Suprapubic skin (tissue), 4 donors: ENCODE measurements at regions not wholly inside any gene's neighbourhood (a gene's known extent, or its start where the extent isn't known, plus 50 kb on each side); places are given as distances from the start of the nearest gene placed in this dataset.

Source experiments
- DNase-seq, 2 donors: peaks; one replicate each; pipeline ENCODE4 v3.0.0-alpha.2; 2019; ENCODE audit warnings: low spot score in 2 of 2
- H3K27ac ChIP-seq: fragments of 200-600 bp; sonication (generic); one replicate; pipeline ENCODE4 v1.5.1; 2019
- H3K27me3 ChIP-seq: fragments of 200-600 bp; sonication (generic); one replicate; pipeline ENCODE4 v1.5.1; 2019
- H3K36me3 ChIP-seq: fragments of 200-600 bp; sonication (generic); one replicate; pipeline ENCODE4 v1.5.1; 2019
- H3K4me1 ChIP-seq: fragments of 200-600 bp; sonication (generic); one replicate; pipeline ENCODE4 v1.5.1; 2019
- H3K4me3 ChIP-seq: fragments of 200-600 bp; sonication (generic); one replicate; pipeline ENCODE4 v1.5.1; 2019; ENCODE audit warnings: mild to moderate bottlenecking
- H3K9me3 ChIP-seq: fragments of 200-600 bp; sonication (generic); one replicate; pipeline ENCODE4 v1.5.1; 2019
- EP300 ChIP-seq: sonication (generic); formaldehyde crosslinking; IDR thresholded peaks from one replicate; pipeline ENCODE4 v1.6.1; 2017; ENCODE audit warnings: antibody characterized with exemption
- POLR2A ChIP-seq, 2 donors: fragments of 450-650 bp; IDR thresholded peaks; one replicate each; pipeline ENCODE4 v1.6.1; 2017; ENCODE audit warnings: antibody characterized with exemption in 2 of 2, mild to moderate bottlenecking in 2 of 2, moderate library complexity in 2 of 2
- POLR2AphosphoS5 ChIP-seq, 3 donors: sonication (generic); formaldehyde crosslinking; IDR thresholded peaks; one replicate each; pipeline ENCODE4 v1.6.1; 2017; ENCODE audit warnings: antibody characterized with exemption in 3 of 3
- WGBS: methylation state at CpG from one replicate; pipeline ENCODE4 v1.1.5; 2018; 5-methylcytosine and 5-hydroxymethylcytosine counted together
- TF ChIP-seq, protein P1 (sequence below), 2 donors: fragments of 200-600 bp in 1 of 2; fragments of 450-650 bp in 1 of 2; sonication (generic) in 1 of 2; IDR thresholded peaks; one replicate each; pipeline ENCODE4 v1.5.1; 2016 to 2019; ENCODE audit warnings: antibody characterized with exemption in 2 of 2, mild to moderate bottlenecking in 1 of 2, moderate library complexity in 1 of 2

DNA sequence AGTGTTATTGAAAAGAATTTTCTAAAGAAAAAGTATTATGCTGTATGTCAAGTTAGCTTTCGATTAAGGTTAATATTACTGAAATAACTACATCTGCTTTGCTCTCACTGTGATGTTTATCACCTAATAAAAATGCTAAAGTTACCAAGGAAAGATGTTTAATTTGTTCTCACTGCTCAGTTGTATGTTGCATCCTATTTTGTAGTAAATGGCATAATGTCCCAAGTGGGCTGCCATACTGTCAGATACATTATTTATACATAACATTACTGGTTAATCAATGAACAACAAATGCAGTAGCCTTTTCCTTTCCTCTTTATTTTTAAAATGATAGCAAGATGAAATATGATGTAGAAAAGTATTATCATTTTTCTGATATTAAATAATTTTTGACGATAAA lies 226.3 kb upstream of the DACH1 start:
- TF ChIP-seq POLR2AphosphoS5 (IDR thresholded peaks at IDR 0.05) (no peak), POLR2A (IDR thresholded peaks at IDR 0.05) (no peak), EP300 (no peak)
- TF ChIP-seq, protein P1, sequence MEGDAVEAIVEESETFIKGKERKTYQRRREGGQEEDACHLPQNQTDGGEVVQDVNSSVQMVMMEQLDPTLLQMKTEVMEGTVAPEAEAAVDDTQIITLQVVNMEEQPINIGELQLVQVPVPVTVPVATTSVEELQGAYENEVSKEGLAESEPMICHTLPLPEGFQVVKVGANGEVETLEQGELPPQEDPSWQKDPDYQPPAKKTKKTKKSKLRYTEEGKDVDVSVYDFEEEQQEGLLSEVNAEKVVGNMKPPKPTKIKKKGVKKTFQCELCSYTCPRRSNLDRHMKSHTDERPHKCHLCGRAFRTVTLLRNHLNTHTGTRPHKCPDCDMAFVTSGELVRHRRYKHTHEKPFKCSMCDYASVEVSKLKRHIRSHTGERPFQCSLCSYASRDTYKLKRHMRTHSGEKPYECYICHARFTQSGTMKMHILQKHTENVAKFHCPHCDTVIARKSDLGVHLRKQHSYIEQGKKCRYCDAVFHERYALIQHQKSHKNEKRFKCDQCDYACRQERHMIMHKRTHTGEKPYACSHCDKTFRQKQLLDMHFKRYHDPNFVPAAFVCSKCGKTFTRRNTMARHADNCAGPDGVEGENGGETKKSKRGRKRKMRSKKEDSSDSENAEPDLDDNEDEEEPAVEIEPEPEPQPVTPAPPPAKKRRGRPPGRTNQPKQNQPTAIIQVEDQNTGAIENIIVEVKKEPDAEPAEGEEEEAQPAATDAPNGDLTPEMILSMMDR (IDR thresholded peaks at IDR 0.05) = no peak
- H3K36me3 ChIP-seq = no peaks in the 10 kb centered on the region
- H3K4me3 ChIP-seq = no peak overlapping the region
- no peaks in the 10 kb centered on the region for H3K27me3 ChIP-seq
- H3K27ac ChIP-seq = no peak overlapping the region
- DNase-seq = no peak
- H3K4me1 ChIP-seq = no peaks in the 10 kb centered on the region
- H3K9me3 ChIP-seq = no peaks in the 10 kb centered on the region
- WGBS = 95% methylated on average over 2 of the region's 2 CpGs

DNA sequence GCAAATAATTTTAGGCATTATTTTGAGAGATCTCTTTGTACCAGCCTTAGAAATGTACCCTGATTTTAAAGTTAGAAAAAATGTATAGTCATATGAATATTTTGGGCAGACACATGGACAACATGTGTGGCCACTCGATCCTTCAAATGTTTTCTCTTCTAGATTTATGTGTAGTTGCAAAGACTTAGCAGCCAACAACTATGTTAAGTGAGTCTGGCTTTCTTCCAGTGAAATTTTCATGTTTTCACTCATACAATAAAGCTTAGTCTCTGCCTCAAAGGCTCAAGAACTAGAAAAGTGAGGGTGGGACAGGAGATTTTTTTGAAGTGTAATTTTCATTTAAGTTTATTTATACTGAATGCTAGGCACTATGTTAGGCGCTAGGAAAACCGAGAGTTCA lies 207.7 kb upstream of the DACH1 start:
- Histone ChIP-seq H3K9me3 (no peaks in the 10 kb centered on the region), H3K4me1 (no peaks in the 10 kb centered on the region), H3K4me3 (no peak overlapping the region), H3K36me3 (no peaks in the 10 kb centered on the region), H3K27me3 (no peaks in the 10 kb centered on the region), H3K27ac (no peak overlapping the region)
- 16% methylated on average over 3 of the region's 3 CpGs for WGBS
- DNase-seq = no peak
- no peak for TF ChIP-seq POLR2A (IDR thresholded peaks at IDR 0.05)
- TF ChIP-seq EP300 = no peak
- TF ChIP-seq POLR2AphosphoS5 (IDR thresholded peaks at IDR 0.05) = no peak
- TF ChIP-seq, protein P1 (IDR thresholded peaks at IDR 0.05) = no peak

DNA sequence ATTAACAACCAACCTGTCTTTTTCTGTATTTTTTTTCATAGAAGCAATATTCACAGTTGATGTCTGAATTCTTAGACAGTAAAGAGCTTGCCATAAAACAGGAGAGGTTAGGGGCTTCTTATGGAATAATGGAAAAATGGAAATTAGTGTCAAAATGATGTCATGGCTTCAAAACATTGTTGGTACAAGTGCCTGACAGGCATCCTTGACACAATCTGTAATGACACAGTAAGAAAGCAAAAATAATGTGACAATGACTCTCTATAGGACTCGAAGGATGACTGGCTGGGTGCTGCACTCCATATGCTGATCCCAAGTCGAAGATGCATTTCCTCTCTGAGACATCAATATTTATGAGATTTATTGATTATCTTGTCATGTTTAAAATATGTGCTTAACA lies 205.3 kb upstream of the DACH1 start:
- Histone ChIP-seq H3K4me1 (no peaks in the 10 kb centered on the region), H3K36me3 (no peaks in the 10 kb centered on the region), H3K27me3 (no peaks in the 10 kb centered on the region), H3K27ac (no peak overlapping the region), H3K9me3 (no peaks in the 10 kb centered on the region), H3K4me3 (no peak overlapping the region)
- 72% methylated on average over 2 of the region's 2 CpGs for WGBS
- no peak for TF ChIP-seq POLR2A (IDR thresholded peaks at IDR 0.05)
- TF ChIP-seq POLR2AphosphoS5 (IDR thresholded peaks at IDR 0.05) = no peak
- TF ChIP-seq, protein P1 (IDR thresholded peaks at IDR 0.05) = no peak
- no peak for TF ChIP-seq EP300
- DNase-seq = no peak

GRCh38 chr13:72071713-72072112 lies 204.7 kb upstream of the DACH1 start:
- no peak for DNase-seq
- no peaks in the 10 kb centered on the region for H3K36me3 ChIP-seq
- no peak for TF ChIP-seq POLR2A (IDR thresholded peaks at IDR 0.05)
- H3K4me3 ChIP-seq = no peak overlapping the region
- H3K27ac ChIP-seq = no peak overlapping the region
- 55% methylated on average over 4 of the region's 4 CpGs for WGBS
- no peaks in the 10 kb centered on the region for H3K4me1 ChIP-seq
- no peaks in the 10 kb centered on the region for H3K27me3 ChIP-seq
- no peaks in the 10 kb centered on the region for H3K9me3 ChIP-seq

DNA sequence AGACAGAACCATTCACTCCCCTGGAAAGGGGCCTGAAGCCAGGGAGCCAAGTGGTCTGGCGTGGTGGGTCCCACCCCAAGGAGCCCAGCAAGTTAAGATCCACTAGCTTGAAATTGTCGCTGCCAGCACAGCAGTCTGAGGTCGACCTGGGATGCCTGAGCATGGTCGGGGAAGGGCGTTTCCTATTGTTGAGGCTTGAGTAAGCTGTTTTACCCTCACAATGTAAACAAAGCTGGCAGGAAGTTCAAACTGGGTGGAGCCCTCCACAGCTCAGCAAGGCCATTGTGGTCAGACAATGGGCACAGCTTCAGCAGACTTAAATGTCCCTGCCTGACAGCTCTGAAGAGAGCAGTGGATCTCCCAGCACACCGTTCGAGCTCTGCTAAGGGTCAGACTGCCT lies 195.6 kb upstream of the DACH1 start:
- TF ChIP-seq EP300 (no peak), POLR2A (IDR thresholded peaks at IDR 0.05) (no peak), POLR2AphosphoS5 (IDR thresholded peaks at IDR 0.05) (no peak)
- TF ChIP-seq, protein P1 (IDR thresholded peaks at IDR 0.05) = no peak
- no peak overlapping the region for H3K27ac ChIP-seq
- H3K4me3 ChIP-seq = no peak overlapping the region
- H3K36me3 ChIP-seq = no peaks in the 10 kb centered on the region
- no peak for DNase-seq
- WGBS = 84% methylated on average over 5 of the region's 7 CpGs
- H3K4me1 ChIP-seq = no peaks in the 10 kb centered on the region
- H3K9me3 ChIP-seq = peaks cover 6% of the 10 kb centered on the region
- no peaks in the 10 kb centered on the region for H3K27me3 ChIP-seq

DNA sequence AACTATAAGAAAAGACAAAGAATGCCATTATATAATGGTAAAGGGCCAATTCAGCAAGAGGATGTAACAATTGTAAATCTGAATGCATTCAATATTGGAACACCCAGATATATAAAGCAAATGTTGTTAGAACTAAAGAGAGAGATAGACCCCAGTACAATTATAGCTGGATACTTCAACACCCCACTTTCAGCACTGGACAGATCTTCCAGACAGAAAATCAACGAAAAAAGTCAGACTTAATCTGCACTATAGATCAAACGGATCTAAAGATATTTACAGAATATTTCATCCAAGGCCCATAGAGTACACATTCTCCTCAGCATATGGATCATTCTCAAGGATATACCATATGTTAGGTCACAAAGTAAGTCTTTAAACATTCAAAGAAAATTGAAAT lies 194.6 kb upstream of the DACH1 start:
- 47% methylated on average over 2 of the region's 2 CpGs for WGBS
- H3K36me3 ChIP-seq = no peaks in the 10 kb centered on the region
- H3K4me3 ChIP-seq = no peak overlapping the region

More for the DNA sequence above, 194.6 kb upstream of the DACH1 start:
- TF ChIP-seq, protein P1 (IDR thresholded peaks at IDR 0.05) = no peak
- TF ChIP-seq EP300 = no peak
- no peak for TF ChIP-seq POLR2A (IDR thresholded peaks at IDR 0.05)
- H3K27ac ChIP-seq = no peak overlapping the region
- no peaks in the 10 kb centered on the region for H3K4me1 ChIP-seq
- no peaks in the 10 kb centered on the region for H3K27me3 ChIP-seq
- H3K9me3 ChIP-seq = peaks cover 6% of the 10 kb centered on the region
- DNase-seq = no peak
